ENCODE measurements at regions not wholly inside any gene's neighbourhood (a gene's known extent, or its start where the extent isn't known, plus 50 kb on each side); places are given as distances from the start of the nearest gene placed in this dataset.
"Not testable (repeated sequence)": the region's sequence is repeated elsewhere in the genome, so short reads cannot be mapped to it uniquely, and the experiment has no call there.

DNA sequence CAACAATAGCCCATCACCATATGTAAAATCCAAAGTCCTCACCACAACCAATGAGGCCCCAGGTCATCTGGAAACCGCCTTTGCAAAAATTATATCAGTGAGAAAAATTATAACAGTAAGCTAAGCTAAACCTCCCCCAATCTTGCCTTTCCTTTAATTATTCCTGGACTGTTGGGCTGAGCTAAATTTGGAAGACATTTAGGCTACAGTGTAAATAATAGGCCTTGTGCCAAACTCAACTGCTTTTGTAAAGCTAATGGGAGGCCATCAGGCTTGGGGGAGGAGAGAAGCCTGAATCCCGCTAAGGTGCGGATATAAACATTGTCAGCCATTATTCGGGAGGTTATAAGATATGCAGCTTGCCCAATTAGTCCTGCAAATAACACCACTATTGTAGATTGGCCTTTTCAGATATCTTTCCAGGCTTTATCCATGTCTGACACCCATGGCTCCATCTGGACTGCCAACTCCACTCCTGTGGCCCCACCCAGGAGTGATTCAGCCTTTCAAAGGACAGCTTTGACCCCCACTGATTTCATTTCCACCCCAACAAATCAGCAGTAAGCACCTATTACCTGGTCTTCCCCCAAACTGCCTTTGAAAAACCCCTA is 53.0 kb upstream of the CA12 start:
- no peak for DNase-seq

DNA sequence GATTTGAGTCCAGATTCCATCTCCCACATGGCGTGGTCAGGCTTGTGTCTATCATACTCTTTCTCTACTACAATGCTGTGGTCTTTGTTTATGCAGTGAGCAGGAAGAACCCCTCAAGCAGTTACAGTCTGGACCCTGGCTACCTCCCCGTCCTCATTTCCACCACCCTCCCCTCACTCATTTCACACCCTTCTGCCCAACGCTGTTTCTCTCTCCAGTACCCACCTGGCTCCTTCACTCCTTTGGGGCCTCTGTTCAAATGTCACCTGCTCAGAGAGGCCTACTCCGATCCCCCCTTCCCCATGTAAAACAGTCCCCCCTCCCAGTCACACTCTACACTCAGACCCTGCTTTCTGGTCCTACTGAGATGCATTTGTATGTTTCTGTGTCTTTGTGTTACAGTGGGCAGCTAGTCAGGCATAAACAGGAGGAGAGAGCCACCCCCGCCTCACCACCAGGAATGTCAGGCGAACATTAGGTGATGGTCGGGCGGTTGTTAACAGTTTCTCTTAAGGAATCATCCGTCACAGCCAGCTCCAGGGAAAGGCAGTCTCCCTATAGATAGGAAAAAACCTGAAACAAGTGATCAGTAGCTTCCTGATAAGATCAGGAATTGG is 53.7 kb upstream of the CA12 start:
- no peak for DNase-seq

DNA sequence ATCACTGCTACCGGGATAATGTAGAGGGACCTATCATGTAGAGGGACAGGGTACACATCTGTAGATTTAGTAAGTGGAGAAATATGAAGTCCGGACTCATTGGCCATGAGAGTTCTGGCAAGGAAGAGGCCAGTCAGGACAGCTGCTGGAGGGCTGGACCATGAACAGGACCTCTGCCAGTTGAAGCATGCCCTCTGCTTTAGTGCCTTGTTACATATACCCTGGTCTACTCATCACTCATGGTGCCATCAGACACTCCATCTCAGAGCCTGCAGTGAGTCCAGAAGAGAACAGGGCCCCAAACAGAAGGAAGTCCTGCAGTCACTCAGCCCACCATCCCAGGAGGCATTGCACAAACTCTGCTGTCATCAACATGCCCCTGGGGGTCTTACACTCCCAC is 54.7 kb upstream of the CA12 start:
- DNase-seq: no peak

DNA sequence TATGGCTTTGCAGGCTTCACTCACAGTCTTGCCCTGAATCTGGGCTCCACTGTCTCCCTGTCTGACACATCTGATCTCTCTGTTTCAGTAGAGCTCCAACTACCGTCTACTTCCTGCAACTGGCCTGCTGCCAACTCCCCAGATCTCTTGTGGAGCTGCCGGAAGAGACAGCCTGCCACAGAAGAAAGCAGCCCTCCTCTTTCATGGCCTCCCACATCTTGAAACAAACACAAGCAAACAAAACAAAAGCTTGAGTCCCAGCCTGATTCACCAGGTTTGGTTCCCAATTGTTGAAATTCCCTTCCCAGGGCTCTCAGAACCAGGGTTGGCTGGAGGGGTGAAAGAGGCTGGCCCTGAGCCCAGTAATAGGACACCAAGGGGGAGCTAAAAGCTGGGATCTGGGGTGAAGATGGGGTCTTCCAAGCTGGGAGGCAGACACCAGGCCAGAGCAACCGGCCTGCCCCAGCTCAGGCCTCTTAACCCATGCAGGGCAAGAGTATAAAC is 55.3 kb upstream of the CA12 start:
- DNase-seq: peak; percentile 75

DNA sequence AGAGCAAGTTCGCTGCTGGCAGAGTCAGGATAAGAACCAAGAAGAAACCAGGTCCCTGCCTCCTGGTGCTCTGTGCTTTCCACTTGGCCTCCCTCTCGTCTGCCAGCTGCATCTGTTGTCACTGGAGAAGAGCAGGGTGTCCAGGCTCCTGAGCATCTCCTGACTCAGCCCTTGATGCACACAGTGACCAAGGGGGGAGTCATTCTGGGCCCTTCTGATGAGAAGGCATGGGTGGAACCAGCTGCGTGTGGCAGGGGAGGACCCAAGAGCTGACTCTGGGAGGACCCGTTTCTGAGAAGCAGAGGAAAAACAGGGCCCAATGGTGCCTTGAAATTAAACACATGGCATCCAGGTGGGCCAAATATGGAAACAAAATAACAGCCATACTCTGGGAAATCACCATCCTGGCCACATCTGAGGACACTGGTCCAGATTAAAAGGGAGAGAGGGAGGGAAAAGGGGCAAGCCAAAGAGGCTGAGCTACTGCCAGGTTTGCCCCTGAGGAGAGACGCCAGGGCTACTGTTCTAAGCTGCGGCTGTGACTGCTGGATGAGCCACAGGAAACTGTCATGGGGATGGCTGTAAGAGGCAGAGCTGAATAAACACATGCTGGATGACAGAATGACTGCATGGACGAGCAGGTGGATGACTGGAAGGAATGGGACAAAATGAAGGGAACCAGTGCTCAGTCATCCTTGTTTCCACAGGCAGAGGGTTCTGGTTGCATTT is 58.1 kb upstream of the CA12 start:
- no peak for DNase-seq

DNA sequence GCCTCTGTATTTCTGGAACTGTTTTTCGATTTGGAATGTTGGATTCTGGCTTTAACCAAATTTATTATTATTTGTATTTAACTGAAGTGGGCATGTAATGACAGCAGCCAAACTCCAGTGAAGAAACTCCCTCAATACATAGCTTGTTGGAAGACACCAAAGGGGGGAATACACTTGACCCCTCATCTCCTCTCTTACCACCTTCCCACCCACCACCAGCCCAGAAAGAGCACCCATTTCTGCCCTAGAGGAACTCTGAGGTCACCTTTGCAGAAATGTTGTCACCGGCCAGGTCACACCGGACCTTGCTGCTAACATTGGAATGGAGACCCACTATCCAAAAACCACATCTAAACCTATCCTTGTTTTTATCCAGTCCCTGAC is 58.6 kb upstream of the CA12 start:
- no peak for DNase-seq

DNA sequence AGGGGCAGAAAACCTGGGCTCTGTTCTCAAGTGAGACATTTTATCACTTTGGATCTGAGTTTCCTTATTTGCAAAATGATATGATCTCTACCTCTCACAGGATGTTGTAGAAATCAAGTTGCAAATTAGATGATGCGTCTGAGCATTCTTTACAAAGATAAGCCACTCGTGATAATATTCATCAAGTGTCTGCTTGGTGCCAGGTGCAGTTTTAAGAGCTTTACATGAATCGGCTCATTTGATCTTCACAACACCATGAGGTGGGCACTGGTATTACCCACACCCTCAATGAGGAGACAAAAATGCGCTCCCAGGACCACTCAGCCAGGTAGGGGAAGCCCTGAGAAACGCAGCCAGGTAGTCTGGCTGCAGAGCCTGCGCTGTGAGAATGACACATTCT is 59.1 kb upstream of the CA12 start:
- no peak for DNase-seq

DNA sequence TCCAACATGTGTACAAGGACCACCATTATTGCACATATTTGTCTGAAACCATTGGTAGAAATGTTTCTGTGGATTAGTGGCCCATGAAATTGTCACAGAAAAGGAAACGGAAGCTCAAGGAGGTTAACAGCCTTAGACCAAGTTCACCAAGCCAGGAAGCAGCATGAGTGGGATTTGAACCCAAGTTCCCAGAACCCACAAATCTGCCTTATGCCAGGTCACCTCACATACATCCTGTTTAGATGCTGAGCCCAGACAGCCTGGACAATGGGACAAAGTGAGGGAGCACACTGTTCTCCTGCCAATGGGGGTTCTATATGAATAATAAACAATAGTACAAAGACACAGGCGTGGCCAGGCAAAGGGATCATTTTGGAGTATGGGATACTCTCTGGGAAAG is 59.6 kb upstream of the CA12 start:
- no peak for DNase-seq

DNA sequence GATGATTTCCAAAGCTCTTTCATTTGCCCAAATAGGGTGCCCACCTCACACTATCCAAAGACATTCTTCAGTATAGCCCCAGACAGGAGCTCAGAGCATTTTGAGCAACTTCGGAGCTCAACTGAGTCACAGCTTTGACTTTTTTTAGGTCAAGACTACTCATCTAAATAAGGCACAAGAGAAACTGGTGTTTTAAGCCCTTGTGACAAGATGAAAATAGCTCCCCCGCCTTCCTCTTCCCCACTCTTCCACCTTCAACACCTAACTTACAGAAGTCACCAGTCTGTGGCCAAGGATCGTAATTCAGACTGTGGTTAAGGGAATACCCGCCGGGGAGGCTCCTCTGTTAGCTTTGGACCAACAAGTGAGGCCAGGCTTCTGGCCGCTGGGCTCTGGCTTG is 60.4 kb upstream of the CA12 start:
- DNase-seq: no peak

DNA sequence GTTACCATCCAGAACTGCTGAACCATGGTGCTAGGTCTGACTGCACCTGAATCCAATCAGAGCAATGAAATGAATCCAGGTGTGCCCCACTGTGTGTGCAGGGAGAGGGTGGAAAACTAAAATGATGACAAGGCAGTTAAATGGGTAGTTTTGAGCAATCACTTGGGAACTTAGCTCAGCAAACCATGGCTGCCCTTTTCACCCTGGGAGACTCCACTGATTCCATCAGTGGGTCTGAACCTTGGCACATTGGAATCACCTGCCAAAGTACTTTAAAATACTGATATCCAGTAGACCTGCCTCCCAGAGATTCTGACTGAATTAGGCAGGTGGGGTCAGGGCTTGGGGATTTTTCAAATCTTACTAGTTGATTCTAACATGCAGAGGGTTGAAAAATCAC is 59.8 kb upstream of the USP3 start:
- no peak for DNase-seq

DNA sequence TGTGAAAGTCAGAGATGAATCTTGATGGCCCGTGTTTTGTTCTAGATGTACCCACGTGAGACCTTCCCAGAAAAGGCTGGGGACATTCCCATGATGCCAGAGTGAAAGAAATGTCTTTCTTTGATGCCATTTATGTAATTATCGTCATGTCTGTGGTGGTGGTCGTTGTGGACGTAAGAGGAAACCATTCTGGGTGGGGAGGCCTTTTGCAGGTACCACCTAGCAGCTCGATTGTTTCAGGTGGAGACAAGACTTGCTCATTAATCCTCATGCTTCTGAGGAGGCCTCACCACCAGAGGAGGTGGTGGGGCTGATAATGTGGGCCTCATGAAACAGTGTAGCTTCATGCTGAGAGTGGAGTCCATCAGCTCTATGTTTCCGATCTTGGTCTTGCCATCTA is 58.1 kb upstream of the USP3 start:
- no peak for DNase-seq

DNA sequence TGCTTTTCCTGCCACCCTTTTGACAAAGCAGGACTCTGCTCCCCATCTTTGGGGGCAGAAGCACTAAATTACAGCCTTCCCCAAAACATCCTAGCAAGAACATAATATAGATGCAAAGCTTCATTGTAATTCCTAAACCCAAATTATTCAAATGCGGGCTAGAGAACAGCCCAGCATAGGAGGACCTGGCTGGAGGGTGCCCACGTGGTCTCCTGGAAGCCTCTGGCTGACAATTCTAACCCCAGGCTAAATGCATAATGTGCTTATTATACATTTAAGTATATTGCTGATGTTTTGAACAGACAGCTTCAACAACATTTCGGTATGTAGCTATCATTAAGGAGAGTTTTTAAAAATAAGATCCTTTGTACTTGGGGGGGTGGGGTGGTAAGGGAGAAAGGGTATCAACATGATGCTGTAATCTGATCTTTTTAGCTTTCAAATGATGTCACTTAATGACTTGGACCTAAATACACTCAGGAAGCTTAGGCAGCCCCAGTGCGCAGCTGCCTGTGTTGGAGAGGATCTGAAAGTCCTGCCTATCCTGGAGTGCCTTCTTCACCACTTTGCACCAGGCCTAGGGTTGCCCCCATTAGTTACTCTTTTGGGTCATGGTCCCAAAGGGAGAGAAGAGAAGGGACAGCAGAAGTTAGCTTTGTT is 57.2 kb upstream of the USP3 start:
- DNase-seq: no peak

DNA sequence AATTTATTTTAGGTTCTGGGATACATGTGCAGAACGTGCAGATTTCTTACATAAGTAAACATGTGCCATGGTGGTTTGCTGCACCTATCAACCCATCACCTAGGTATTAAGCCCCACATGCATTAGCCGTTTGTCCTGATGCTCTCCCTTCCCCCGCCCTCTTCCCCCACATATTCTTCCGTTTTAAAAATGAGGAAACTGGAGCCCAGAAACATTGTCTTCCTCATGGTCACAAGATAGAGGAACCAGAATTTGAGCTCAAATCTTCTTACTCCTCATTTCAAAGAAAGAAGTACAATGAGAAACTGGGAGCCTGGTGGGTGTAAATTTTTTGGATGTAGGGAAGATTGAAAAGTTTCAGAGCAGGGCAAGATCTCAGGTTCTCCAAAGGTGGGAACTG is 56.1 kb upstream of the USP3 start:
- DNase-seq: no peak

DNA sequence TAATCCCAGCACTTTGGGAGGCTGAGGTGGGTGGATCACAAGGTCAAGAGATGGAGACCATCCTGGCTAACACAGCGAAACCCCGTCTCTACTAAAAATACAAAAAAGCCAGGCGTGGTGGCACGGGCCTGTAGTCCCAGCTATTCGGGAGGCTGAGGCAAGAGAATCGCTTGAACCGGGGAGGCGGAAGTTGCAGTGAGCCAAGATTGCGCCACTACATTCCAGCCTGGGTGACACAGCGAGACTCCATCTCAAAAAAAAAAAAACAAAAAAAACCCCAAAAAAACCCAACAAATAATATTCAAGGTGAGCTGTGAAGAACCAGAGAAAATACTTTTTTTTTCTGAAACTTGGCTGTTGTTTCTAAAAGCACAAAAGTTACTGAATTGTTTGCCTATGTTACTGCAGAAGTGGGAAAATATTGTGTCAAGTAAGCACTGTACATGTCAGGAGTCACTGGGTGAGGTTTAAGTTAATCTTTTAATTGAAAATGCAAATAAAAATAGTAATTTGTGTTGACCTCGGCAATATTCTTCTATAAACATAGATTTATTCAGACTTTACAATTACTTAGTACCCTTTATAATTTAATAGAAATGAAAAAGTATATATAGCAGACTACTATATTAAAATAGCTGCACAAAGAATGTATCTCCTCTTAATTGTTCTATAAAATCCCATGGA is 55.4 kb upstream of the USP3 start:
- DNase-seq: not testable (repeated sequence)

DNA sequence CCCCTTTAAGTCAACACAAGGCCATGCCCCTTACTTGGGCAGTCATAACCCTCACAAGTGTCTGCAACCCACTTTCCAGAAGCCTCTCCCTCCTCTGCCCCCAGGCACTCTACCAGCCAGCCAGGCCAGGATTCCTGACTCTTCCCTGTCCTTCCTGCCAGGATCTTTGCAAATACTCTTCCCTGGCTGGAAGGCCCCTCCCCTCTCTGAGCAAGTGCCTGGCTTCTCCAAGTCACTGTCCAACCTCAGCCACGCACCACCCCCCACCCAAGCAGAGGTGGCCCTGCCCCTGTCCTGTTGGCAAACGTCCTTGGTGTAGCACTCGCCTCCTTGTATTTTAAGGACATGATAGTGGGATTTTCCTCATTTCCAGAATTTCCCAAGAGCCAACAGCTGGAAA is 54.7 kb upstream of the USP3 start:
- no peak for DNase-seq

DNA sequence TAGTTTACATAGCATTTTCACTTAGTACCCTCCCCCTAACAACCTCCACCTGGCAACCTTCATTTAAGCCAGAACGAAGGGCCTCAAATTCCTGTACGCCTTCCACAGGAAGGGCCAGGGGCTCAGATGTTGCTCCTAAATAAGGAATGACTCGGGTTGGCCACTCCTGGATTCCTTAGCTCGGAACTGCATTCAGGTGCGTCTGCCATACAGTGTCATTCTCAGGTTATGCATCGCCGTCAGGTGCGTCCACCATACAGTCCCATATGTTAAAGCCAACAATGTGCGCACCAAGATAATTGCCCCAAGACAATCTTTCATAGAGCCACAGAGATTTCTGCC is 53.5 kb upstream of the USP3 start:
- no peak for DNase-seq

DNA sequence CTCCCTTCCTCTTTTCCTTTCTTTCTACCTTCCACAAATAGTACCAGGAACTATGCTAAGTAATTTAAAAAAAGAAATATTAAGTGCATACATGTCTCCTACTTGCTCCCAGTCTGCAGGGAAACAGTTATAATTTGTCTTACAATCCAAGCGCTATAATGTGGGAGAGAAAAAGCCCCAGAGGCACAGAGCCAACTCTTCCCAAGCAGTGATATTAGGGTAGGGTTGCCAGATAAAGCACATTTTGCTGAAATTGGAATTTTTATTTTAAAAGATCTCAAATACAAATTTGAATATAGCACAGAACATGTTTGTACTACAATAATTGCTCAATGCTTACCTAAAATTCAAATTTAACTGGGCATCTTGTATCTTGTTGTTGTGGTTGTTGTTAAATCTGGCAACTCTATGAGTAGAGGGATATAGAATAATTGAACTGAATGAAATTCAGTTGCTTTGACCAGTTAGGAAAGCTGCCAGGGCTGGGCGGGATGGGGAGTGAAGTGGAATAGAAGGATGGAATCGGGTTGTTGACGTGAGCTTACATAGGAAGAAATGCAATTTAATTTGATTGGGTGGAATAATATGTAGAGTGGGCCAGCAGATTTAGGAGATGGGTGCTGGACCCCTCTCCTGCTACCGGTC is 52.6 kb upstream of the USP3 start:
- no peak for DNase-seq

DNA sequence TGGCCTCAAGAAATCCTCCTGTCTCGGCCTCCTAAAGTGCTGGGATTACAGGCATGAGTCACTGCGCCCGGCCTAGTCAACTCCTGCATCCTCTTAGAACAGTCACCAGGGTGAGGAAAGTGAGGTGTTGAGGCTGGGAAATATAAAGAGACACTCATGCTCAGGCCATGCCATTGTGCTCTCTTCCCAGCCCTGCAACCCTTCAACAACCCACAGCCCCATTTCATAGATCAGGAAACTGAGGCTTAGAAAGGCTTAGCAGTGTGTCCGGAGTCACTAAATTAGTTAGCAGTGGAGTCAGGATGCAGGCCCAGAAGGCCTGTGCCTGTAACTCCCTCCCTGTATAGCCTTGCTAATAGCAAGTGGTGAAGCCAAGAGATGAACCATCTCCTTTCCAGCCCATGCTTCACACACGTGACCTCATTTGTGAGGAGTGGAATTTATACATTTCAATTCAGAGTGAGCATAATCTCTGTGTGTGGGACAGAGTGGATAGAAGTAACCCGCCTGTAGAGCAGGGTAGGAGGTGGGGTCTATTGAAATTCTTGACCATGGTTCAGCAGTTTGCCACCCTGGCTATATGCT is 51.7 kb upstream of the USP3 start:
- no peak for DNase-seq

DNA sequence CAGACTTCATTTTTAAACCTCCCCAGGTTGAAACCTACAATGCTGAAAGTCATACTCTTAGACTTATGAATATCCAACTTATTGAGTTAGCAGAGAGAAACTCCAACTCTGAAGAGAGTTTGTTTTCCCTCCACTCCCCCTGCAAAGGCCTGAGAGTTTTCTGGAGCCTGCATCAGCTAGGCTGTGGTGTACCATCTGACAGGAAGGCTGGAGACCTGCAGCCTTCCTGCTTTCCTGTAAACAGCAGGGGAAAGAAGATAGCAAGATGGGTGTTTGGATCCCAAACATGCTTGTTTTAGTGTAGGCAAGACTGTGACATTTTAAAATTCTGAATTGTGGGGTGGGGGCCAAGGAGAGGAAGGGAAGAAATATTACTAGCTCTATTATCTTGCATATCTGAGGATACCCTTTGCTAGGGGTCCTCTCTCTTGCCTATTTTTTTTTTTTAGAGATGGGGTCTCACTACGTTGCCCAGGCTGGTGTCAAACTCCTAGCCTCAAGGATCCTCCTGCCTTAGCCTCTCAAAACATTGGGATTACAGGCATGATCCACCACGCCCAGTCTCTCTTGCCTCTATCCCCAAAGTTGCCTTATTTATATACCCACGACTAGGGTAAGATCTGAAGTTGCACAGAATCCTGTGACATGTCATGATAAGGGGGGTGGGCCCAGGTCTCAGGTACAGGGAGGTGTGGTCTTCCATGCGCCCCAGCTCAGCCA is 51.0 kb upstream of the USP3 start:
- DNase-seq: no peak

DNA sequence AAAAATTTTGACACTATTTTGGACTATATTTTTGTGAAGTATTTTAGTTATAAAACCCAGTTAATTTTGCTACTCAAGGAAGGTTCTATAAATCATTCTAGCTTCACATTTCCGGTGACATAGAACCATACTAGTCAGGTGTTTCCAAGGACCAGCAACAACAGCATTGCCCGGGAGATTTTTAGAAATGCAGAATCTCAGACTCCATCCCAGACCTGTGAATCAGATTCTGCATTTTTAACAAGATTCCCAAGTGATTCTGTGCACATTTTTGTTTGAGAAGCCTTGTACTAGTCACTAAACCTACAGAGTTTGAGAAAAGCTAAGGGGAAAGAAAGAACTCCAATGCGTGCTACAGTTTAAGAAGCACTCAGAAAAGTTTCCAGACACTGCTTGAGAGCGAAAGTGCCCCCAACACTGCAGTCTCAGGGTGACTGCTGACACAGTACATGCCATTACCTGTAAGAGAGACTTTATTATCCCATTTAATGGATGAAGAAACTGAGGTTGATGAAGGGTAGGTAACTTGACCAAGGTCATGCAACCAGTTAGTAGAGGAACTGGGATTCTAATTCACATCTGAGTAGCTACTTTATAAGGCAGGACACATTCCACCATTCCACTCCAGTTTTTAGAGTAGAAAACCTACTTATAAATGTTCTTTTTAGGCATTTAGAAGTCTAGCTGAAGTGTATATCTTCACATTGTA is 49.7 kb upstream of the USP3 start:
- no peak for DNase-seq

All from stimulated activated CD8-positive, alpha-beta memory T cell treated with anti-CD3 and anti-CD28 coated beads, Interleukin-4, amount 100 ng/mL, for 48 hours (primary cell).